GM18909 (cell line): ENCODE measurements at regions not wholly inside any gene's neighbourhood (a gene's known extent, or its start where the extent isn't known, plus 50 kb on each side); places are given as distances from the start of the nearest gene placed in this dataset.
"Not testable (repeated sequence)": the region's sequence is repeated elsewhere in the genome, so short reads cannot be mapped to it uniquely, and the experiment has no call there.

Experiments
- ATAC-seq: cut with Tn5 transposase; IDR thresholded peaks from one replicate; pipeline ENCODE4 v1.9.1; 2021; ENCODE audit warnings: mild to moderate bottlenecking; ENCODE audit not compliant: unreplicated experiment, poor library complexity

- ATAC-seq, result not testable (repeated sequence)
Measured at GRCh38 chrX:92280347-92280746, 501.2 kb downstream of the PCDH11X start.

- no peak for ATAC-seq
Measured at GRCh38 chrX:92283308-92283707, 504.1 kb downstream of the PCDH11X start.

- not testable (repeated sequence) for ATAC-seq
Measured at GRCh38 chrX:92298067-92298466, 518.9 kb downstream of the PCDH11X start.

- ATAC-seq, result not testable (repeated sequence)
Measured at GRCh38 chrX:92333194-92333593, 554.0 kb downstream of the PCDH11X start.

GRCh38 chrX:92351065-92351464 lies 571.9 kb downstream of the PCDH11X start:
- ATAC-seq, result not testable (repeated sequence)

- no peak for ATAC-seq
Measured at GRCh38 chrX:92351511-92351910, 572.3 kb downstream of the PCDH11X start.
